HG03439 (cell line): ENCODE measurements at regions not wholly inside any gene's neighbourhood (a gene's known extent, or its start where the extent isn't known, plus 50 kb on each side); places are given as distances from the start of the nearest gene placed in this dataset.
A peak's percentile ranks its signal among the peaks of the same experiment; 100 is the strongest.
"Not testable (repeated sequence)": the region's sequence is repeated elsewhere in the genome, so short reads cannot be mapped to it uniquely, and the experiment has no call there.

Experiments used
- ATAC-seq: cut with Tn5 transposase; IDR thresholded peaks from one replicate; pipeline ENCODE4 v1.9.1; 2021; ENCODE audit warnings: mild to moderate bottlenecking, moderate library complexity; ENCODE audit not compliant: unreplicated experiment

GRCh38 chr3:137111497-137111896 lies 153.7 kb downstream of the IL20RB start:
- no peak for ATAC-seq

- no peak for ATAC-seq
Observed at GRCh38 chr3:137116619-137117018, 158.8 kb downstream of the IL20RB start.

GRCh38 chr3:137121704-137122314 lies 164.0 kb downstream of the IL20RB start:
- ATAC-seq = peak; percentile 69

GRCh38 chr3:137131081-137131480 lies 173.3 kb downstream of the IL20RB start:
- no peak for ATAC-seq

- no peak for ATAC-seq
Observed at GRCh38 chr3:137134431-137134830, 176.6 kb downstream of the IL20RB start.

- ATAC-seq = no peak
Observed at GRCh38 chr3:137148406-137148805, 190.6 kb downstream of the IL20RB start.

- ATAC-seq = no peak
Observed at GRCh38 chr3:137148917-137149316, 191.1 kb downstream of the IL20RB start.

GRCh38 chr3:137150825-137151224 lies 193.0 kb downstream of the IL20RB start:
- ATAC-seq = no peak

GRCh38 chr3:137153046-137153445 lies 195.3 kb downstream of the IL20RB start:
- ATAC-seq = not testable (repeated sequence)

GRCh38 chr3:137163241-137163871 lies 205.6 kb downstream of the IL20RB start:
- no peak for ATAC-seq

- no peak for ATAC-seq
Observed at GRCh38 chr3:137163958-137164357, 206.2 kb downstream of the IL20RB start.

GRCh38 chr3:137165117-137165806 lies 207.5 kb downstream of the IL20RB start:
- no peak for ATAC-seq

GRCh38 chr3:137171834-137172603 lies 214.2 kb downstream of the IL20RB start:
- ATAC-seq = no peak

GRCh38 chr3:137172728-137173127 lies 214.9 kb downstream of the IL20RB start:
- no peak for ATAC-seq

GRCh38 chr3:137174514-137174913 lies 216.7 kb downstream of the IL20RB start:
- ATAC-seq = no peak

- no peak for ATAC-seq
Observed at GRCh38 chr3:137180220-137180619, 222.4 kb downstream of the IL20RB start.

- no peak for ATAC-seq
Observed at GRCh38 chr3:137191133-137191923, 233.5 kb downstream of the IL20RB start.

- ATAC-seq = no peak
Observed at GRCh38 chr3:137191951-137192350, 234.2 kb downstream of the IL20RB start.

- ATAC-seq = no peak
Observed at GRCh38 chr3:137194301-137194700, 236.5 kb downstream of the IL20RB start.

- ATAC-seq = not testable (repeated sequence)
Observed at GRCh38 chr3:137198374-137198773, 240.6 kb downstream of the IL20RB start.

- no peak for ATAC-seq
Observed at GRCh38 chr3:137199678-137200077, 241.9 kb downstream of the IL20RB start.
